ENCODE measurements at regions not wholly inside any gene's neighbourhood (a gene's known extent, or its start where the extent isn't known, plus 50 kb on each side); places are given as distances from the start of the nearest gene placed in this dataset.

DNA sequence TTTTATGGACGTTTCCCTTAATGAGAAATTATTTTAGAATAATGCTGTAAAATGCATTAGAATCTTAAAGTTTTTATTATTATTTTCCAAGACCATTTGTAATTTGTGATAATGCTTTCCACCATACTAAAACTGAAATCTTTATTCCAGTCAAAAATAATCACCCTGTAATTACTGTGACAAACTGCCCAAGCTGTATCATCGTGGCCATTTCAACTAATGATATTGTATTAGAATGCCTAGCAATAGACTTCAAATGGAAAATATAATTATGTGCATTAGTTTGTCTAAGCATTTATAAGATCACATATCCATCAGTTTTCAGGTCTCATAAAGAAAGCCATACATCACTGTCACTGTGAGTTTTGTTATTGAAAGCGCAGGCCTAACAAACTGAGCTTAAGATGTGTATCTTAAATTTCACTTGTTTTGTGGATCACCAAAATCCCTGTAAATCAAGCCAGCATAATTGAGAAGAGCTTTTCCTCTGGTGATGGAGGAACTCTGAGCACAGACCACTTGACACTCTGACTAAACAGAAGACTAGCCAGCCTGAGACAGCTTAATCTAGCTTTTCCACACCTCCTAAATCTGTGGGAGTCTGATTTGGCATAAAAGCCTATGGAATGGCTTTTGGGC, 1312.2 kb upstream of the ACVR2A start:
- no peak for DNase-seq

- DNase-seq = no peak
Measured at GRCh38 chr2:146532009-146532408, 1312.8 kb upstream of the ACVR2A start.

DNA sequence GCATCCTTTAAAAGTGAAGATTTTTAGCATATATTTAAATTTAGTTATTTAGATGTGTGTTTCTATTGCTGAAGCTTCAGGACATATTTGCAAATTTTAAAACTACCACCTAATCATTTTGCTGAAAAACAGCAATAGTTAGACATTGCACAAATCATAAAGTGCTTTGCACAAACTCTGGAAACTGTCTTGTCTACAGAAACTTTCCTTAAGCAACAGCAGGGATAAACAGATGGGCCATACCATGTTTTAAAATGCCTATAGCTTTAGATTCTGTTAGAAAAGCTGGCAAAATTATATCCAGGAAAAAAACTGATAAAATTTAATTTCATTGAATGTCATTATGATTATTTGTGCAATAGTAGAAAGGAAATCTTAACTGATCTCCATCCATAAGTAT, 1313.9 kb upstream of the ACVR2A start:
- DNase-seq = no peak

DNA sequence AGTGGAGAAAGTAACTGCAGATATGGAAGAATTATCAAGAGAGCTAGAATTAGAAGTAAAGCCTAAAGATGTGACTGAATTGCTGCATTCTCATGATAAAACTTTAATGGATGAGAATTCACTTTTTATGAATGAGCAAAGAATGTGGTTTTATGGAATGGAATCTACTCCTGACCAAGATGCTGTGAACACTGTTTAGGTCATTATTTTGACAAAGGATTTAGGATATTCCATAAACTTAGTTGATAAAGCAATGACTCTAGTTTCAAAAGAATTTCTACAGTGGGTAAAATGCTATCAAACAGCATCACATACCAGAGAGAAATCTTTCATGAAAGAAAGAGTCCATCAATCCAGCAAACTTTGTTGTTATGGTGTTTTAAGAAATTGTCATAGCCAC, 1317.7 kb upstream of the ACVR2A start:
- DNase-seq = no peak

DNA sequence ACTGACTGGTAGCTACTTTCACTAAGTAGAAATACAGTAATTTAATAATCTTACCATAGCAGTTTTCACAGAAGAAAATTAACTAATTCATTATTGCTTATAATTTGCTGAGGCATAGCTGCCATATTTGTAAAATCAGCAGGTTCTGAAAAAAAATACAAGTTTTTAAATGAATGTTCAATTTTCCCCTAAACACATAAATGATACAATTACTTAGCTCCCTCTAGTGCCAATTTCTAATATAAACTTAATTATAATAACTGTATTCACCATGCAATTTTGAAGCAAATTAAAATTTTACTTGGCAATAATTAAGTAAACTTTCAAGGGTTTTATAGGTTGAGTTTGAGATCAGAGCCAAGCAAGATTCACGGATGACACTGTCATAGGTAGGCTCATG, 1321.6 kb upstream of the ACVR2A start:
- DNase-seq = peak; percentile 18

- DNase-seq = no peak
Measured at GRCh38 chr2:146506851-146507250, 1338.0 kb upstream of the ACVR2A start.

GRCh38 chr2:146503366-146503765, 1341.5 kb upstream of the ACVR2A start:
- DNase-seq = no peak

DNA sequence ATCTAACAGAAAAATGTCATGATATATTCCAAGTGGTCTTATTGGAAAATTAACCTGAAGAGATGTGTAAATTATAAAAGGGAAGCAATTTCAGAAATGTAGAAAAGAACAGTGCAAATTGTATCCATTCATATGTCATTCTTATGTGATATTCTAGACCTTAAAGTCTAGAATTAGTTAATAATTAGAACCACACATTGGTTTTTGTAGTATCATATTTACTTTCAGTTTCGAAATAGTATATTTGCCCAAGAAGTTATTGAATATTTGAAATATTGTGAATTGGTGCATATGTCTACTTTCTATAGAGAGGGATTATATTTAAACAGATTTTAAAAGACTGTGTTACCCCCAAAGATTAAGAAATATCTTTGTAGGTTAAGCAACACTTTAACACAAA, 1348.6 kb upstream of the ACVR2A start:
- no peak for DNase-seq

GRCh38 chr2:146489386-146489785, 1355.4 kb upstream of the ACVR2A start:
- DNase-seq = no peak

- no peak for DNase-seq
Measured at GRCh38 chr2:146481629-146482028, 1363.2 kb upstream of the ACVR2A start.

- no peak for DNase-seq
Measured at GRCh38 chr2:146477383-146477782, 1367.4 kb upstream of the ACVR2A start.

GRCh38 chr2:146468578-146468977, 1376.3 kb upstream of the ACVR2A start:
- DNase-seq = no peak

- no peak for DNase-seq
Measured at GRCh38 chr2:146467425-146467824, 1377.4 kb upstream of the ACVR2A start.

- DNase-seq = no peak
Measured at GRCh38 chr2:146465460-146465859, 1379.4 kb upstream of the ACVR2A start.

GRCh38 chr2:146461068-146461467, 1383.8 kb upstream of the ACVR2A start:
- no peak for DNase-seq

DNA sequence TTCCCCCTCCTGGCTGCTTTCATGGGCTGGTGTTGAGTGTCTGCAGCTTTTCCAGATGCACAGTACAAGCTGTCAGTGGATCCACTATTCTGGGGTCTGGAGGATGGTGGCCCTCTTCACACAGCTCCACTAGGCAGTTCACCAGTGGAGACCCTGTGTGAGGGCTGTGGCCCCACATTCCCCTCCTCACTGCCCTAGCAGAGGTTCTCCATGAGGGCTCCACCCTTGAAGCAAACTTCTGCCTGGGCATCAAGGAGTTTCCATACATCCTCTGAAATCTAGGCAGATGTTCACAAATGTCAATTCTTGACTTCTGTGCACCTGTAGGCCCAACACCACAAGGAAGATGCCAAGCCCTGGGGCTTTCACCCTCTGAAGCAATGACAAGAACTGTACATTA, 1386.2 kb upstream of the ACVR2A start:
- DNase-seq = no peak

DNA sequence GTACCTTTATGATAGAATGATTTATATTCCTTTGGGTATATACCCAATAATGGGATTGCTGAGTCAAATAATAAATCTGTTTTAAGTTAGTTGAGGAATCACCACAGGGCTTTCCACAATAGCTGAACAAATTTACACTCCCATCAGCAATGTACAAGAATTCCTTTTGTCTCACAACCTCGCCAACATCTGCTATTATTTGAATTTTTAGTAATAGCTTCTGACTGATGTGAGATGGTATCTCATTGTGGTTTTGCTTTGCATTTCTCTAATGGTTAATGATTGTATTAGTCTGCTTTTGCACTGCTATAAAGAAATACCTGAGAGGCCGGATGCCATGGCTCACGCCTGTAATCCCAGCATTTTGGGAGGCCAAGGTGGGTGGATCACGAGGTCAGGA, 1387.6 kb upstream of the ACVR2A start:
- DNase-seq = no peak

- no peak for DNase-seq
Measured at GRCh38 chr2:146455325-146455724, 1389.5 kb upstream of the ACVR2A start.

GRCh38 chr2:146451972-146452371, 1392.9 kb upstream of the ACVR2A start:
- no peak for DNase-seq

- DNase-seq = no peak
Measured at GRCh38 chr2:146450131-146450530, 1394.7 kb upstream of the ACVR2A start.

- no peak for DNase-seq
Measured at GRCh38 chr2:146444987-146445386, 1399.8 kb upstream of the ACVR2A start.

DNA sequence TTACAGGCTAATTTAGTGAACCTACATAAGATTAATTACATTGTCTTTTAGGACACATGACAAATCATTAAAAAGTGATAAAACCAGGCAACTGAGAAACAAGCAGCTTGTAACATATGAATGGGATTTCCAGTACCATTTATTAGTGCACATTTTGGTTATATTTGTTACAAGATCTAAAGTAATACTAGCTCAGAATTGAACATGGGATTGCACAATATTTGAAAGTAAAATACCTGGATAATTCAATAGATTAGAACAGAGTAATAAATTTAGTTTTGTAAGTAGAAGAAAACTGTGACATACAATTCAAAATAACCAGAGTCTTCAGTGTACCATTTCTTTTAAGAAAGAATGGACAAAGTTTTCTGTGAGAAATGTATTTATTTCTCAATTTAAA, 1400.7 kb upstream of the ACVR2A start:
- no peak for DNase-seq

DNA sequence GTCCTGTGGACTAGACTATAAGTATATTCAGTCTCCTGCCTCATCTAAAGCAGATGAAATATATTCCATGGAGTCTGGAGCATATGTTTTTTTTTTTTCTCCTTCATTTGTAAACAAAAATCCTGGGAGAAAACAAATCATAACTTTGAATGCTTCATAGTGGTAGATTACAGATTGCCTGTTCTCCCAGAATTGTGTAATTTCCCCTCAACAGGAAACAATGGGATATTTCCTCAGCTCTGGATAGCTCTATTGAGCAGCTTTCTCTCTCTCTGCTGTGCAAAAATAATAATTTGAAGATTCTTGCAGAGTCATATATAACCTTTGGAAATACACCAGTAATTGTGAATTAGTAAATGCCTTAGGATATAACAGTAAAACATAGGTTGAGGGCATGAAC, 1406.6 kb upstream of the ACVR2A start:
- no peak for DNase-seq

- no peak for DNase-seq
Measured at GRCh38 chr2:146437712-146438111, 1407.1 kb upstream of the ACVR2A start.

- no peak for DNase-seq
Measured at GRCh38 chr2:146433116-146433875, 1411.5 kb upstream of the ACVR2A start.
